GM19372 (cell line): ENCODE measurements at regions not wholly inside any gene's neighbourhood (a gene's known extent, or its start where the extent isn't known, plus 50 kb on each side); places are given as distances from the start of the nearest gene placed in this dataset.
"Not testable (repeated sequence)": the region's sequence is repeated elsewhere in the genome, so short reads cannot be mapped to it uniquely, and the experiment has no call there.

Source experiments
- ATAC-seq: cut with Tn5 transposase; IDR thresholded peaks from one replicate; pipeline ENCODE4 v1.9.1; 2021; ENCODE audit warnings: mild to moderate bottlenecking, low read depth, moderate library complexity; ENCODE audit not compliant: unreplicated experiment

- no peak for ATAC-seq
These were observed 55.5 kb downstream of the PRR15 start for GRCh38 chr7:29619111-29619510.

GRCh38 chr7:29619848-29620555 is 56.4 kb downstream of the PRR15 start:
- no peak for ATAC-seq

- ATAC-seq, result no peak
These were observed 56.9 kb downstream of the PRR15 start for GRCh38 chr7:29620556-29620930.

GRCh38 chr7:29622335-29623265 is 59.0 kb downstream of the PRR15 start:
- ATAC-seq, result no peak

- no peak for ATAC-seq
These were observed 60.3 kb downstream of the PRR15 start for GRCh38 chr7:29623973-29624372.

GRCh38 chr7:29626730-29627129 is 63.1 kb downstream of the PRR15 start:
- no peak for ATAC-seq

GRCh38 chr7:29627631-29628030 is 64.0 kb downstream of the PRR15 start:
- ATAC-seq, result no peak

- no peak for ATAC-seq
These were observed 65.9 kb downstream of the PRR15 start for GRCh38 chr7:29629507-29629906.

GRCh38 chr7:29635067-29636008 is 71.7 kb downstream of the PRR15 start:
- not testable (repeated sequence) for ATAC-seq

- no peak for ATAC-seq
These were observed 72.3 kb downstream of the PRR15 start for GRCh38 chr7:29636009-29636351.

GRCh38 chr7:29637374-29637773 is 73.7 kb downstream of the PRR15 start:
- ATAC-seq, result no peak

- not testable (repeated sequence) for ATAC-seq
These were observed 75.2 kb downstream of the PRR15 start for GRCh38 chr7:29638841-29639240.

- ATAC-seq, result no peak
These were observed 75.8 kb downstream of the PRR15 start for GRCh38 chr7:29639386-29639785.

- no peak for ATAC-seq
These were observed 76.4 kb downstream of the PRR15 start for GRCh38 chr7:29639886-29640595.

GRCh38 chr7:29641651-29642050 is 78.0 kb downstream of the PRR15 start:
- no peak for ATAC-seq

GRCh38 chr7:29642494-29643155 is 79.0 kb downstream of the PRR15 start:
- no peak for ATAC-seq

- ATAC-seq, result not testable (repeated sequence)
These were observed 82.5 kb downstream of the PRR15 start for GRCh38 chr7:29646116-29646515.

GRCh38 chr7:29647020-29647654 is 83.5 kb downstream of the PRR15 start:
- no peak for ATAC-seq

GRCh38 chr7:29647691-29648210 is 84.1 kb downstream of the PRR15 start:
- not testable (repeated sequence) for ATAC-seq
